H1 (cell line): ENCODE measurements at regions not wholly inside any gene's neighbourhood (a gene's known extent, or its start where the extent isn't known, plus 50 kb on each side); places are given as distances from the start of the nearest gene placed in this dataset.
A peak's percentile ranks its signal among the peaks of the same experiment; 100 is the strongest.
"Not testable (repeated sequence)": the region's sequence is repeated elsewhere in the genome, so short reads cannot be mapped to it uniquely, and the experiment has no call there.

Experiments used
- CTCF ChIA-PET: fragments of 300-600 bp; sonication (Branson Sonifier 250); formaldehyde crosslinking; loops from one replicate; lab custom pipeline; 2021; ENCODE audit not compliant: partially characterized antibody; lab: Charles Lee
- POLR2A ChIA-PET: fragments of 300-600 bp; sonication (Branson Sonifier 250); formaldehyde crosslinking; loops from one replicate; lab custom pipeline; 2021; ENCODE audit warnings: inconsistent platforms; ENCODE audit not compliant: partially characterized antibody; lab: Charles Lee
- DNase-seq, 2 experiments: peaks; one replicate each; pipeline versions ENCODE4 v3.0.0 to v3.0.0-alpha.2; 2010 to 2022; ENCODE audit warnings: low spot score in 2 of 2, low read depth in 1 of 2, mixed read lengths in 1 of 2
- FAIRE-seq: peaks from 2 replicates; lab custom pipeline; 2011; peaks lifted over from hg19 to GRCh38; lab: Jason Lieb, UNC
- H2AFZ ChIP-seq: 2 replicates; pipeline ENCODE4 v1.8.1; 2012; ENCODE audit warnings: low read length, inconsistent platforms
- H2AK5ac ChIP-seq: 2 replicates; pipeline ENCODE4 v1.6.1; 2013; ENCODE audit warnings: low read depth, low read length
- H2BK120ac ChIP-seq: replicated peaks from 2 replicates; pipeline ENCODE3; 2013; ENCODE audit warnings: low read depth, low read length, inconsistent platforms
- H2BK12ac ChIP-seq: 2 replicates; pipeline ENCODE4 v1.6.1; 2013; ENCODE audit warnings: low read depth, low read length
- H2BK15ac ChIP-seq: 2 replicates; pipeline ENCODE4 v1.6.1; 2013; ENCODE audit warnings: low read length
- H2BK20ac ChIP-seq: 2 replicates; pipeline ENCODE4 v1.6.1; 2013; ENCODE audit warnings: low read length
- H2BK5ac ChIP-seq: 2 replicates; pipeline ENCODE4 v1.6.1; 2013; ENCODE audit warnings: low read depth, low read length
- H3K14ac ChIP-seq: 2 replicates; pipeline ENCODE4 v1.6.1; 2013; ENCODE audit warnings: inconsistent platforms; ENCODE audit not compliant: insufficient read length
- H3K18ac ChIP-seq: 2 replicates; pipeline ENCODE4 v1.6.1; 2013; ENCODE audit warnings: low read length; ENCODE audit errors: extremely low read depth
- H3K23ac ChIP-seq: 2 replicates; pipeline ENCODE4 v1.6.1; 2013; ENCODE audit warnings: inconsistent platforms; ENCODE audit not compliant: insufficient read length
- H3K23me2 ChIP-seq: 2 replicates; pipeline ENCODE4 v1.6.1; 2013; ENCODE audit warnings: low read depth, low read length
- H3K27ac ChIP-seq: 2 replicates; pipeline ENCODE4 v1.6.1; 2011; ENCODE audit warnings: low read depth, low read length, inconsistent platforms
- H3K27me3 ChIP-seq, 4 experiments: replicated peaks in 1 of 4; 1 replicate in 1 of 4; 2 replicates in 3 of 4; pipeline versions ENCODE4 v1.6.1 to v1.8.1; 2011 to 2013; ENCODE audit warnings: low read length in 3 of 4, mild to moderate bottlenecking in 3 of 4, inconsistent platforms in 2 of 4, mixed read lengths in 2 of 4, moderate library complexity in 1 of 4; ENCODE audit not compliant: control insufficient read depth in 3 of 4, insufficient read depth in 3 of 4; ENCODE audit errors: extremely low read depth in 1 of 4
- H3K36me3 ChIP-seq, 4 experiments: 2 replicates each; pipeline versions ENCODE4 v1.6.1 to v1.8.1; 2011 to 2013; ENCODE audit warnings: mild to moderate bottlenecking in 4 of 4, low read length in 3 of 4, moderate library complexity in 2 of 4, control low read depth in 1 of 4, inconsistent platforms in 1 of 4; ENCODE audit not compliant: insufficient read depth in 4 of 4, control insufficient read depth in 2 of 4
- H3K4ac ChIP-seq: replicated peaks from 2 replicates; pipeline ENCODE3; 2013; ENCODE audit warnings: low read length, low read depth, mixed read lengths, inconsistent platforms; ENCODE audit not compliant: insufficient read length
- H3K4me1 ChIP-seq, 4 experiments: replicated peaks in 1 of 4; 1 replicate in 1 of 4; 2 replicates in 3 of 4; pipeline versions ENCODE4 v1.6.1 to v1.8.1; 2011 to 2013; ENCODE audit warnings: low read length in 3 of 4, inconsistent platforms in 2 of 4, mixed read lengths in 1 of 4; ENCODE audit not compliant: insufficient read depth in 4 of 4, control insufficient read depth in 3 of 4
- H3K4me2 ChIP-seq, 2 experiments: 2 replicates each; pipeline versions ENCODE4 v1.6.1 to v1.8.1; 2011 to 2013; ENCODE audit warnings: low read depth in 2 of 2, low read length in 2 of 2, control low read depth in 1 of 2, inconsistent platforms in 1 of 2, mild to moderate bottlenecking in 1 of 2; ENCODE audit not compliant: insufficient read depth in 1 of 2
- H3K4me3 ChIP-seq, 4 experiments: fragments of 200-600, 300-600 bp in 1 of 4; sonication (generic), shearing (Covaris generic), sonication (Bioruptor Twin) in 1 of 4; 2 replicates each; pipeline versions ENCODE4 v1.5.1 to v1.8.1; 2011 to 2016; ENCODE audit warnings: low read length in 4 of 4, low read depth in 3 of 4, control low read depth in 2 of 4, inconsistent platforms in 2 of 4, mild to moderate bottlenecking in 2 of 4, mixed read lengths in 1 of 4, moderate library complexity in 1 of 4; ENCODE audit not compliant: insufficient read depth in 2 of 4; ENCODE audit errors: extremely low read depth in 1 of 4
- H3K56ac ChIP-seq: replicated peaks from 2 replicates; pipeline ENCODE3; 2013; ENCODE audit warnings: low read depth, mild to moderate bottlenecking, mixed read lengths, low read length, inconsistent platforms; ENCODE audit not compliant: insufficient read length
- H3K79me1 ChIP-seq: 2 replicates; pipeline ENCODE4 v1.6.1; 2013; ENCODE audit warnings: low read depth, low read length, control low read depth
- H3K79me2 ChIP-seq, 2 experiments: 2 replicates each; pipeline versions ENCODE4 v1.6.1 to v1.8.1; 2012 to 2013; ENCODE audit warnings: low read length in 2 of 2, mild to moderate bottlenecking in 2 of 2, inconsistent platforms in 1 of 2; ENCODE audit not compliant: insufficient read depth in 2 of 2, control insufficient read depth in 1 of 2
- H3K9ac ChIP-seq, 4 experiments: replicated peaks in 1 of 4; 1 replicate in 1 of 4; 2 replicates in 3 of 4; pipeline versions ENCODE4 v1.6.1 to v1.8.1; 2011 to 2013; ENCODE audit warnings: low read depth in 3 of 4, low read length in 3 of 4, control low read depth in 2 of 4, mild to moderate bottlenecking in 2 of 4, moderate library complexity in 2 of 4, inconsistent platforms in 1 of 4; ENCODE audit errors: extremely low read depth in 1 of 4
- H3K9me3 ChIP-seq, 2 experiments: 2 replicates each; pipeline versions ENCODE4 v1.6.1 to v1.8.1; 2012 to 2013; ENCODE audit warnings: mild to moderate bottlenecking in 2 of 2, moderate library complexity in 2 of 2, control low read depth in 1 of 2, inconsistent platforms in 1 of 2, low read depth in 1 of 2, low read length in 1 of 2, mixed read lengths in 1 of 2; ENCODE audit not compliant: insufficient read depth in 2 of 2
- H4K20me1 ChIP-seq, 2 experiments: replicated peaks in 1 of 2; 2 replicates each; pipeline versions ENCODE3 to v1.8.1; 2011 to 2013; ENCODE audit warnings: inconsistent platforms in 2 of 2, low read length in 2 of 2, mild to moderate bottlenecking in 1 of 2; ENCODE audit not compliant: insufficient read depth in 2 of 2, control insufficient read depth in 1 of 2
- H4K5ac ChIP-seq: 2 replicates; pipeline ENCODE4 v1.6.1; 2013; ENCODE audit warnings: low read length, low read depth, mixed read lengths, inconsistent platforms; ENCODE audit not compliant: insufficient read length
- H4K8ac ChIP-seq: 2 replicates; pipeline ENCODE4 v1.8.0; 2013; ENCODE audit warnings: mild to moderate bottlenecking, moderate library complexity, low read length, inconsistent platforms; ENCODE audit not compliant: insufficient read depth; ENCODE audit errors: extremely low read depth
- H4K91ac ChIP-seq: replicated peaks from 2 replicates; pipeline ENCODE3; 2013; ENCODE audit warnings: low read length, mixed read lengths, inconsistent platforms; ENCODE audit not compliant: insufficient read length
- TEAD4 ChIP-seq: IDR thresholded peaks from 2 replicates; pipeline ENCODE4 v1.6.1; 2012; ENCODE audit warnings: low read depth, low read length, inconsistent platforms, mixed read lengths
- WGBS, 2 experiments: shearing (Covaris generic) in 1 of 2; methylation state at CpG; one replicate each; pipeline versions ENCODE4 v1.1.6 to v1.1.7; 2013 to 2015; ENCODE audit warnings: low lambda C conversion rate in 2 of 2, mixed read lengths in 2 of 2, inconsistent platforms in 1 of 2, low coverage in 1 of 2, missing lambda C conversion rate in 1 of 2; ENCODE audit not compliant: insufficient replicate concordance in 2 of 2, insufficient coverage in 1 of 2, insufficient read length in 1 of 2; ENCODE audit errors: extremely low coverage in 1 of 2, missing lambda C conversion rate in 1 of 2; 5-methylcytosine and 5-hydroxymethylcytosine counted together

DNA sequence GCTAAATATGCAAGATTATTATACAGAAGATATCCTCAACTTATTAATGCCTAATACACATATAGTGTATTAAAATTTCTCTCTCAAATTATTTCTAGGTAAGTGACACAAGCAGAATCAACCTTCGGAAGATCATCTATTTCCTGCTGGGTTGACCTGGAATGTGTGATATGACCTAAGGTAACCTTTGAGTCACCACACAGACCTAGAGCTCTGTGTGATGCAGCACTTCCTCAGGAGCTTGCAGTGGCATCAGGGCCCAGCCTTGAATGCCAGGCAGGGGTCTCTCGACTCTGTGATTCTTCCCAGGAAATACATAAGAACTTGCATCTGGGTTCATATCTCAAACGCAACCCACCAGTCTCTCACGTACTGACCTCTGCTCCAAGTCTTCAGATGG, 385.3 kb downstream of the RPIA start:
- H3K9ac ChIP-seq, H3K27ac ChIP-seq, H2BK20ac ChIP-seq, H3K79me1 ChIP-seq, H3K4me1 ChIP-seq, H2AK5ac ChIP-seq, H2AFZ ChIP-seq, H3K79me2 ChIP-seq, H4K20me1 ChIP-seq, H2BK120ac ChIP-seq, H3K4me2 ChIP-seq, H2BK15ac ChIP-seq, H3K27me3 ChIP-seq, POLR2A ChIA-PET, H3K23ac ChIP-seq, CTCF ChIA-PET, H4K91ac ChIP-seq, H3K4me3 ChIP-seq, H4K8ac ChIP-seq, H3K4ac ChIP-seq, H3K18ac ChIP-seq, H3K23me2 ChIP-seq, H3K56ac ChIP-seq, DNase-seq, H3K14ac ChIP-seq, H3K36me3 ChIP-seq, H4K5ac ChIP-seq, H2BK12ac ChIP-seq, H2BK5ac ChIP-seq, H3K9me3 ChIP-seq: not testable (repeated sequence)
- 0 out of 2 replicates have a peak, but pooled peaks have one; percentile 21 for TF ChIP-seq TEAD4
- 81% methylated on average over 4 of the region's 4 CpGs; no CpG with 5 or more reads in 1 of the 2 experiments for WGBS, 2 experiments
- FAIRE-seq, result peak; percentile 19

DNA sequence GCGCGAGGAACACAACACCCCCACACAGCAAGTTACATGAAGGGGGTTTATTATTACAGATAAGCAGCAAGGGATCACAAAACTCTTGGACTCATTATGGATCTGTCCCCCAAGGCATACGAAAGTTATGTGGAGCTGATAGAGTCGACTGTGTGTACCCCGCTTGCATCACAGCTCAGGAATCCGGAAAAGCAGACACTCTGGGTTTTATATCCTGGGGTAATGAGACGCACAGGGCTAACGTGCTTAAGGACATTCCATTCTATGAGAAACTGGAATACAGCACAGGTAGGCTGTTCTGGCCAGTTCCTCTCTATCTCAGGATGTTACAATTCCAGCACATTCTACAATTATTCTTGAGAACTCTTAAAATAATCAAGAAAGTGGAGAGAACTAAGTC, 401.4 kb downstream of the RPIA start:
- DNase-seq, H4K8ac ChIP-seq, H3K4ac ChIP-seq, FAIRE-seq, H3K27me3 ChIP-seq, H3K9ac ChIP-seq, H2AK5ac ChIP-seq, H4K5ac ChIP-seq, H3K4me3 ChIP-seq, H3K18ac ChIP-seq, H3K56ac ChIP-seq, H3K79me1 ChIP-seq, H3K36me3 ChIP-seq, CTCF ChIA-PET, H3K14ac ChIP-seq, POLR2A ChIA-PET, H3K9me3 ChIP-seq, H3K23ac ChIP-seq, H3K27ac ChIP-seq, H2BK12ac ChIP-seq, H3K4me1 ChIP-seq, H2BK15ac ChIP-seq, H2AFZ ChIP-seq, H3K23me2 ChIP-seq, H2BK5ac ChIP-seq, H2BK20ac ChIP-seq, H3K4me2 ChIP-seq, H2BK120ac ChIP-seq, H4K91ac ChIP-seq, H3K79me2 ChIP-seq, H4K20me1 ChIP-seq: not testable (repeated sequence)
- 83% methylated on average over 7 of the region's 8 CpGs; no CpG with 5 or more reads in 1 of the 2 experiments for WGBS, 2 experiments
